NT2/D1 (cell line): ENCODE measurements at regions not wholly inside any gene's neighbourhood (a gene's known extent, or its start where the extent isn't known, plus 50 kb on each side); places are given as distances from the start of the nearest gene placed in this dataset.

ENCODE experiments used
- SUZ12 ChIP-seq: IDR thresholded peaks from 2 replicates; pipeline ENCODE4 v1.6.1; 2011; ENCODE audit not compliant: insufficient read length, insufficient read depth; ENCODE audit errors: extremely low read depth
- YY1 ChIP-seq: IDR thresholded peaks from 2 replicates; pipeline ENCODE4 v1.6.1; 2011; ENCODE audit not compliant: insufficient read length, insufficient read depth
- ZNF274 ChIP-seq: IDR thresholded peaks from 2 replicates; pipeline ENCODE4 v1.6.1; 2011; ENCODE audit warnings: mild to moderate bottlenecking, low read depth, low read length

DNA sequence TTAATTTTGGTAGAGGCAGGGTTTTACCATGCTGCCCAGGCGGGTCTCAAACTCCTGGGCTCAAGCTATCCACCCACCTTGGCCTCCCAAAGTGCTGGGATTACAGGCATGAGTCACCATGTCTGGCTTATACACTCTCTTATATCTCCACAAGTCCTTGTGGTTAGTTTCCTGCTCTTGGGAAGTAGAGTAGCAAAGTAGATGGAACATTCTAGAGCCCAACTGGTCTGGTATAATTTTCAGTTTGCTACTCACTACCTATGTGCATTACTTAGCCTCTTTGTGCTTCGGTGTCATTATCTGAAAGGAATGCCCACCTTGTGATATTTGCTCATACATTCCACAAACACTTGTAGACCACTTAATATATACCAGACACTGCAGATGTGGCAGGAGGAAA is 96.6 kb upstream of the IPO9 start:
- TF ChIP-seq ZNF274, result no peak
- TF ChIP-seq SUZ12, result no peak
- no peak for TF ChIP-seq YY1
